HG03378 (cell line): ENCODE measurements at regions not wholly inside any gene's neighbourhood (a gene's known extent, or its start where the extent isn't known, plus 50 kb on each side); places are given as distances from the start of the nearest gene placed in this dataset.
"Not testable (repeated sequence)": the region's sequence is repeated elsewhere in the genome, so short reads cannot be mapped to it uniquely, and the experiment has no call there.

Experiments
- ATAC-seq: cut with Tn5 transposase; IDR thresholded peaks from one replicate; pipeline ENCODE4 v1.9.1; 2021; ENCODE audit warnings: mild to moderate bottlenecking, moderate library complexity; ENCODE audit not compliant: unreplicated experiment

GRCh38 chr3:139131951-139132350 lies 87.3 kb upstream of the PRR23C start:
- no peak for ATAC-seq

- ATAC-seq: no peak
These were observed 88.3 kb upstream of the PRR23C start for GRCh38 chr3:139132976-139133375.

- ATAC-seq: no peak
These were observed 90.1 kb upstream of the PRR23C start for GRCh38 chr3:139134678-139135372.

- no peak for ATAC-seq
These were observed 91.0 kb upstream of the PRR23C start for GRCh38 chr3:139135657-139136056.

- no peak for ATAC-seq
These were observed 91.9 kb upstream of the PRR23C start for GRCh38 chr3:139136469-139137202.

- no peak for ATAC-seq
These were observed 95.9 kb upstream of the PRR23C start for GRCh38 chr3:139140553-139140952.

- not testable (repeated sequence) for ATAC-seq
These were observed 101.3 kb upstream of the PRR23C start for GRCh38 chr3:139145980-139146379.

GRCh38 chr3:139151530-139151929 lies 106.8 kb upstream of the PRR23C start:
- ATAC-seq: no peak

- not testable (repeated sequence) for ATAC-seq
These were observed 108.7 kb upstream of the PRR23C start for GRCh38 chr3:139153434-139153833.

- ATAC-seq: no peak
These were observed 112.7 kb upstream of the PRR23C start for GRCh38 chr3:139157161-139157932.

GRCh38 chr3:139159356-139159755 lies 114.7 kb upstream of the PRR23C start:
- ATAC-seq: no peak

- no peak for ATAC-seq
These were observed 128.8 kb upstream of the PRR23C start for GRCh38 chr3:139173372-139174108.

- no peak for ATAC-seq
These were observed 135.8 kb upstream of the PRR23C start for GRCh38 chr3:139180489-139180888.

- ATAC-seq: no peak
These were observed 137.5 kb upstream of the PRR23C start for GRCh38 chr3:139182143-139182542.

GRCh38 chr3:139182598-139182997 lies 137.9 kb upstream of the PRR23C start:
- no peak for ATAC-seq

- ATAC-seq: no peak
These were observed 140.8 kb upstream of the PRR23C start for GRCh38 chr3:139185527-139185926.

GRCh38 chr3:139187154-139187553 lies 142.5 kb upstream of the PRR23C start:
- ATAC-seq: no peak

GRCh38 chr3:139187648-139188047 lies 143.0 kb upstream of the PRR23C start:
- ATAC-seq: no peak

GRCh38 chr3:139189943-139190342 lies 145.3 kb upstream of the PRR23C start:
- no peak for ATAC-seq

GRCh38 chr3:139194421-139194820 lies 149.4 kb upstream of the MRPS22 start:
- not testable (repeated sequence) for ATAC-seq

- ATAC-seq: not testable (repeated sequence)
These were observed 147.7 kb upstream of the MRPS22 start for GRCh38 chr3:139196146-139196545.
